Stimulated activated CD4-positive, alpha-beta T cell treated with anti-CD3 and anti-CD28 coated beads, TNF-alpha, amount 100 ng/mL, for 24 hours (primary cell): ENCODE measurements at regions not wholly inside any gene's neighbourhood (a gene's known extent, or its start where the extent isn't known, plus 50 kb on each side); places are given as distances from the start of the nearest gene placed in this dataset.
A peak's percentile ranks its signal among the peaks of the same experiment; 100 is the strongest.

Experiments used
- DNase-seq, 3 experiments: peaks; one replicate each; pipeline ENCODE4 v3.0.0-alpha.2; 2020; ENCODE audit warnings: low read depth in 3 of 3

DNA sequence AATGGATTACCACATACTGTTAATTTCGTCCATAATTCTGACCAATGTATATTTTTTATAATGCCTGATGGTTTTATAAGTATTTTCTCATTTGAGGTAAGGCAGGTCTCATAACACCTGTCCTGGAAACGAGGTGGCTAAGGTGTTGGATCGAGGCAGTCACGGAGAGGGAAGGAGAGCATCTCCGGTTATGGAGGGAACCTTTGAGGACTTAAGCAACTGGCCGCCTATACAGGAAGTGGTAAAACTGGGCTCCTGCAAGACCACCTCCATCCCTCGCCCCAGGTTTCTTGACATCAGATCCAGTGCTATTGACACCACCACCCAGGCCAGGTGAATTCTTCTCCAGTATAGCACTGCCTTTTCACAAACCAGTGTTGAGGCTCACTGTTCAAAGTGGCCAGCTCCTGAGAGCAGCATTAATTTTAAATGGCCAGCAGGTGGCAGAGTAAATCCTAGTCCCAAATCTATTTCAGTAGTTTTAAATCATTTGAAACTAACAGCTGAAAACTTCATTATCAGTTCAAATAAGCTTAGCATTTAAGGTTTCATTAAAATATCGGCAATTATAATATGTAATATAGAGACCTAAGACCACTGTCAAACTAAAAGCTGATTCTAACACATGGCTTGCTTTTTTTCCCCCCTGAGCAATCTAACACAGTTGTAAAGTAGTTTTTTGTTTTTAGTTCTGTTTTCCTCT is 100.8 kb downstream of the PPM1A start:
- peak in 1 of 3 experiments; percentile 4 for DNase-seq

DNA sequence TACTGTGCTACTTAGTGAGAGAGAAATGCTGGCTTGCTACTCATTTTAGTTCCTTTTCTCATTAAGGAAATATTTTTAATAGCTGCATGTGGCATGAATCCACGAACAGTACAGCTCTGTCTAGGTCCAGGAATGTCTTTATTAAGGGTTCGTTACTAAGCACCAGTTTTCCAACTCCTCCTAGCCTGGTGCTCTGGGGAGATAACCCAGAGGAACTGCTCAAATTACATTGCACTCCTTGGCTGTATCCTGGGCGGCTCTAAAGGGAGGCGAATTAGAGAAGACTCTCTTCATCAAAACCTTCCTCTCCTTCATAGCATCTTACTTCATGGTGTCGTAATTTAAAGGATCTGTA is 101.3 kb downstream of the PPM1A start:
- no peak for DNase-seq

DNA sequence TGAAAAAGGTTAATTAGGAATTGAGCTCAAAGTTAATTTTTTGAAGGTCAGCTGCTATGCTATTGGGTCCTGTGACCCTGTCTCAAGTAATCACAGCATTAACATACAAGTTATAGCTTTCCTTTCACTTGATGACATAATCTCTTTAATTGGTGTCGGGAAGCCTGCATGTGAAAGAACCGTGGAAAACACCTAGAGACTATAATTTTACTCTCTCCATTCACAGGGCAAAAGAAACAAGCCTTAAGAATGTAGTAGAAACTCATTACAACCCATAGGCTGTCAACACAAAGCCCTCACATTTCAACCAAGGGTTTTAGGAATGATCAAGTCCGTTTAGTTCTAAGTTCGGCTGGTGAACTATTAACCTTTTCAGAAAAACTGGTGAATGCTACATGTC is 104.4 kb downstream of the PPM1A start:
- no peak for DNase-seq

DNA sequence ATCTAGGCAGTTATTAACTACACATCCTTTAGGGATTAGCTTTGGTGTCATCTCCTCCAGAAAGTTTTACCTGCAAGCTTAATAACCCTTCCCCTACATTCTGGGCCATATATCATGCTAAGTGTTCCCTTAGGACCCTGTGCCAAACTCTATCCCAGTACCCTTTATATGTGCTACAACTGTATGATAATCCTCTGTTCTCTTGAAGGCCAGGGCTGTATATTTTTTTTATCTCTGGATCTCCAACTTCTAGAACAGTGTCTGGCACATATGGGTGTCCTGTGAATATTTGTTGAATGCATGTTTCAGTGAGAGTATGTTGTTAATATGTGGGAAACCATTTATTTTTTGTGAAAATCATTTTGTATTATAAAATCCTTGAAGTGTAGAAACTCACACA is 106.7 kb downstream of the PPM1A start:
- DNase-seq, result no peak

DNA sequence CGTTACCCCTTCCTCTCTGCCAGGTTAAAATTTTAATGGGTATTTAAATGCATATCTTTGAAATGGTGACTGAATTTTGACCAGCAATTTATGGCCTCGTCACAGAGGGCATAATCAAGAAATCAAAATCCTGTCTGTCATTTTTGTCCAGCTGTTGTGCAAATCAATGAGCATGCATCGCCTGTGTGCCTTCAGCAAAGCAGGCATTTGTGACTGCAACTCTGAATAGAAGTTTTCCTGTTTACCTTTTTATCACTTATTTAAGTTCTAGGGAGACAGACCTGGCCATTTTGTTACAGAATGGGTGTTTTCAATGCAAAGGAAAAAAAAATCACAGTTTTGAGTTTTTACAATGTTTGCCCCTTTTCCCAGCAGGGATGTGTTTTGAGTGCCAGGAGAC is 107.4 kb downstream of the PPM1A start:
- no peak for DNase-seq

DNA sequence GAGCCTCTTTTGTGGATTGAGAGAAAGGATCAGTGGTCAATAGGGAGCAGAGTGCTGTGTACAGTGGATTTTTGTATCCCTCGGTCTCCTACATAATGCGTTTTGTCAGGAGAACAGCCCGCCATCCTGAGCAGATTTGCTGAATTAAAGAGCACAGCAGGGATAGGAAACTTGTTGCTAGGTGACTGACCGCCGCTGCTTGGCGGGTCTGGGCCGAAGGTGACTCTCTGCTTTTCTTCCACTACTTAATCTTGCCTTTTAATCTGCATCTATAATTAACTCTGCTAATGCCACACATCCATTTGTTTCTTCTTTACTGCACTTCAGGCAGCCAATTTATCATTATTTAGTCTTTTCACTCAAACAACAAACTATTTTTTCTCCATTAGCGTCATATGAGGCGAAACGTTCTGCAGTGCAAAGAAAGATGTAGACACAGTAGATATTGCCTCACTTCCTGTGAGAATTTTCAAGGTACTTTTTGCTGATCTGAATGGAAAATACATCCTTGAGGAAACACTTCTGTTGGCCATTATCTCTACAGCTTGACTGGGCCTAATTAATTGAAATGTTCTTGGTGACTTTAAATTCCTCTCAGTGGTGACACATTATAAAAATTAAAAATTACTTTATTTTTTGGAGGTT is 108.0 kb downstream of the PPM1A start:
- no peak for DNase-seq

DNA sequence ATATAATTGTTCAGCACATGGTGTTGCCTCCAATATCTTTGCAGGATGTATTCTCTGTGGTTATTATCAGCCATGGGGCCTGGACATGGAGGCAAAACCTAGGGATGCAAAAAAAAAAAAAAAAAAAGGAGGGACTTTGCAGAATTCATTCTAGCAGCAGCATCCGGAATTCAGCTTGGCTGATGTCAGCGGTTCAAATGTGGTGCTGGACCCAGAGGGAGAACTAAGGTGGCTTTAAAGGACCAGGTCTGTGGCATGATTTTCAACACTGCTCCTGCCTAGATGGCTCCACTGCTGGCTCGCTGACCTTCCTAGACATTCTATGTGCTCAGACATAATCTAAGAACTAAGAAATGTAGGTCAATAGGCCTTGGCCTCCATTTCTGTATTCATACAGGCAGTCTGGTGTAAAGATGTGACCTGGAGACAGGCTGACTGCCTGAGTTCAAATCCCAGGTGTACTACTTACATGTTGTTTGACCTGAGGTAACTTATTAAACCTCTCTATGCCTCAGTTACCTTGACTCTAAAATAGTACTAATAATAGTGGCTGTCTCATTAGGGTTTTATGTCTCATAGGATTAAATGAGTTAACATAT is 108.6 kb downstream of the PPM1A start:
- no peak for DNase-seq

DNA sequence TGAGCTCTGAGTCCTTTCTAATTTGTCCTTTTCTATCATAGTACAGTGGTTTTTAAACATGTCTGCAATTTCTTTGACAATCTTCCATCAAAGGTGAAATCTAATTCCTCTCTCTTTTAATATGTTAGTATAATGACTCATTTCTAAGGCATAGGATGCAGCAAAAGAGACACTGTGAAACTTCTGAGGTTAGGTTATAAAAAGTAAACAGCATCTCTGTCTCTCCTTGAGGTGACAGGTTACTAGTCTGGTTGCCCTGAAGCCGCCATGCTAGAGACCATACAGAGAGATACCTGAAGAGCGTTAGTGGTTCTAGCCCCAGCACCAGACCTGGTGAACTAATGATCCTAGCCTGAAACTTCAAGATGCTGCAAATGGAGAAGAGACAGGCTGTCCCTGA is 114.3 kb downstream of the PPM1A start:
- DNase-seq, result no peak

DNA sequence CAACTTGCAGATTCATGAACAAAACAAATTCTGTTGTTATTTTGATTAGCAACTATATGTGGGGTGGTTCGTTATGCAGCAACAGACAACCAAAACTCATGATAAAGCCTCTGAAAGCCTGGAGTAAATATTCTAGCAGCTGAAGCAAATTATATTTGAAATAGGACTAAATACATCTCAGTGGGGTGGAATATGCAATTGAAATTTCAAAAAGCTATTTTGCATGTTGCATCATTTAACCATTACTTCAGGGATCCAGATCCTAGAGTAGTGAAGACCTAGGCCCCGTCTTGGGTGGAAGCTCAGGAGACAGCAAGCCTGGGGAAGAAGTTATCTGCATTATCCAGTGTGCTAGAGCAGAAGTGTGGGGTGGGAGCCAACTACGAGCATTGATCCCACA is 114.7 kb downstream of the PPM1A start:
- no peak for DNase-seq

DNA sequence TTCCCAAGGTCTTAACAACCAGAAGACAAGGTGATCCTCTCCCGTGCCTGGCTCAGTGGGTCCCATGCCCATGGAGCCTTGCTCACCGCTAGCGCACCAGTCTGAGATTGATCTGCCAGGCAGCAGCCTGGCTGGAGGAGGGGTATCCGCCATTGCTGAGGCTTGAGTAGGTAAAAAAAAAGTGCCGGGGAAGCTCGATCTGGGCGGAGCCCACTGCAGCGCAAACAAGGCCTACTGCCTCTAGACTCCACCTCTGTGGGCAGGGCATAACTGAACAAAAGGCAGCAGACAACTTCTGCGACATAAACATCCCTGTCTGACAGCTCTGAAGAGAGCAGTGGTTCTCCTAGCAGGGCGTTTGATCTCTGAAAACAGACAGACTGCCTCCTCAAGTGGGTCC is 104.0 kb downstream of the C14orf39 start:
- DNase-seq, result no peak
